GM18507 (cell line): ENCODE measurements at regions not wholly inside any gene's neighbourhood (a gene's known extent, or its start where the extent isn't known, plus 50 kb on each side); places are given as distances from the start of the nearest gene placed in this dataset.

Experiments used
- DNase-seq: peaks from one replicate; pipeline ENCODE4 v3.0.0; 2011; ENCODE audit warnings: low read depth; ENCODE audit not compliant: insufficient read length; ENCODE audit errors: extremely low spot score
- FAIRE-seq: peaks from 2 replicates; lab custom pipeline; 2011; peaks lifted over from hg19 to GRCh38; lab: Jason Lieb, UNC

DNA sequence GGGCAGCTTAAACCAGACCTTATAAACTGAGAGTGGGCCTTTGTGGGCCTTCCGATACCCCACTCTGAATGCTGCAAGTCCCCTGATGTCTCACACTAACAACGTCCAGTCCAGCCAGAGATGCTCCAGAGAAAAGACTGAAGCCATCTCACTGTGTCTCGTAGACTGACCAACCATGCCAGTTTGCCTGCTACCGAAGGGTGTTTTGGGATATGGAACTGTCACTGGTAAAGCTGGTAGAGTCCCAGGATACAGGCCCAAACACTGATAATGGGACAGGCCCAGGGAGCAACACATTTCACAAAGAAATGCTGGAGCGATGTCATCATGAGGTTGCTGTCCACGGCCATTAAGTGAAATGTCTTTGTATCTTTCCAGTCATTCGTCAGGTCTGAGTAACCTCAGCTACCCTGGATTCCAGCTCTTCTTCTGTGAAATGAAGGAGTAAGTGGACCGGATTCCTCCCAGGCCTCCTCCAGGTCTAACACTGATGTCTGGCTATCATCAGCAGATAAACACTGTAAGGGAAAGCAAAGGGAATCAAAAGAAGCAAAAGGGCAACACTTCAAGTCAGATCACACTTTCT is 81.6 kb downstream of the SLC5A7 start:
- FAIRE-seq (no peak), DNase-seq (no peak)

- no peak for DNase-seq
- no peak for FAIRE-seq
These were observed 83.4 kb downstream of the SLC5A7 start for GRCh38 chr2:108069515-108070310.

GRCh38 chr2:108073415-108074072 is 87.2 kb downstream of the SLC5A7 start:
- no peak for DNase-seq
- FAIRE-seq = no peak

- FAIRE-seq (no peak), DNase-seq (no peak)
These were observed 87.8 kb downstream of the SLC5A7 start for GRCh38 chr2:108074150-108074549.

DNA sequence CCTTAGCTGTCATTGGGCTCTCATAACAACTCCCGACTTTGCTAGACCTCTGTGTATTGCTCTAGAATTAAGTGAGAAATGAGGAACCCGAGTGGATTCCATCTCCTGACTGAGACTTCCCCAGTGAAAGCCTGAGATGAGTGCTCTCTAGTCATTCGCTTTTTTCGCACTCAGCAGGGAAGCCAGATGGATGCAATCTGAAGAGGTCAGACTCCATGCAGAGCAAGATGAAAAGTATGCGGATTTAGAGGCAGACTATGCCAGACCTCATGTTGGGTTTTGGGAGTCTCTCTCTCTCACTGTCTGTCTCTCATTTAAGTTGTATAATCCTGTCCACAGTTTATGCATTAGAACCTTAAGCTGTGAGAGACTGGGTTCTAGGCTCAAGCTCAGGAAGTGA is 88.6 kb downstream of the SLC5A7 start:
- no peak for FAIRE-seq

DNA sequence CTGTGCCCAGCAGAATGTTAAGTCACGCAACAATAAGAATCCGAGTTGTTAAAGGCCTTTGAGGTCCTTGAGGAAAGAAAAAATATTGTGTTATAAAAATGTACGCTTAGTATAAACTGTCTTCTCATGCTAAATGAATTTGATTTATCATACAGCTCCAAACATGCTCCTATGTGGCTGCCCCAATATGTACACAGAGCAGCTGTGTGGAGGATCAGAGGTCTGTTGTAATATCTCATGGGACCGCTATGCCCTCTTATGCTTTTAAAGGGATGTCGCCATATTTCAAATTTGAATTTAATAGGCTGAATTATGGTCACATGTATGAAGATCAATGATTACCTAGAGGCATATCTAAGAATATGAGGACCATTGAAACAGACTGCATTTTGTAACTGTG is 90.2 kb downstream of the SLC5A7 start:
- DNase-seq (no peak), FAIRE-seq (no peak)

More for the DNA sequence above, 88.6 kb downstream of the SLC5A7 start:
- no peak for DNase-seq

DNA sequence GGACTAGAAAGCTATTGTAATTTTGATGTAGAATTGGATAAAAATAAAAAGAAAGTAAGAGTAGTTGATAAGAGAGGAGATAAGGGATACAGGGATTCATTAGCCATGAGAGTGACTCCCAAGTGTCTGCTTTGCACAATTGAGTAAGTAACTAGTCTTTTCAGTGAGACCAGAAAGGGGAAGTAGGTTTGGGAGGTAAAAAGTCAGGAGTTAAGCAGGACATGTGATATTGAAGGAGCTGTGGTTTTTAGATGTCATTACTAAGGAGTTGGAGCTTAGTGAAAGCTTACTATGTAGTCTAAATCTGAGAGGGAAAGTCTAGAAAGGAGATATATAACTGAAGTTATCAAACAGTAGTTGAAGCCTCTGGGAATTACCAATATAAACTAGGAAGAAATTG is 93.4 kb downstream of the SLC5A7 start:
- no peak for DNase-seq
- no peak for FAIRE-seq

GRCh38 chr2:108080177-108080576 is 93.9 kb downstream of the SLC5A7 start:
- DNase-seq = no peak
- FAIRE-seq = no peak

- DNase-seq = no peak
- no peak for FAIRE-seq
These were observed 96.7 kb downstream of the SLC5A7 start for GRCh38 chr2:108082978-108083377.

DNA sequence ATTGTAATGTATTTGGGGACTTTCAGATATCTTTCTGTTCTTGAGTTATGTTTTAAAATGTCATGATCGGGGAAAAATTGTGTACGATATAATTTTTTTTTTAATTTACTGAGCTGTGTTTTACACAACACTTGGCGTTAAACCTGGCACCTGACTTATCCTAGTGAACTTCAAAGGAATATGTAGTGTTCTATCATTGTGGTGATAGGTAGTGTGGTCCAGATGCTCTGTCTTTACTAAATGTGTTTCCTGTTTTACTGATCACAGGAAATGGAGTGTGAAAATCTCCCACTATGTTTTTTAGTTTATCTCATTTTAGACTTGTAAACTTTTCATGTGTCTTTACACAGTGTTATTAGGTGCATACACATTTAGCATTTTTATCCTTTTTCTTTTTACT is 98.0 kb downstream of the SLC5A7 start:
- no peak for FAIRE-seq
- no peak for DNase-seq

DNA sequence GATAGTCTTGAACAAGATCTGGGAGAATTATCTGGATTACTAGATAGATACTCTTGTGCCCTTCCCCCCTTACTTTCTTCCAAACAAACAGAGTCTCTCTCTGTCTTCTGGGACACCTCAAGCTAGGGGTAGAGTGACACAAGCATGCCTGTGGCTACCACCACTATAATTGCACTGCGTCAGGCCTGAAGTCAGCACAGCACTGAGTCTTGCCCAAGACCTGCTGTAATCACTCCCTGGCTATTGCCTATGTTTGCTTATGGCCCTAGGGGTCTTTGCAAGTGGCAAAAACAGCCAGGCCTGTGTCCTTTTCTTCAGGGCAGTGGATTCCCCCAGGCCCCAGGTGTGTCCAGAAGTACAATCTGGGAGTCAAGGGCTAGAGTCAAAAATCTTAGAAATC is 106.6 kb downstream of the SLC5A7 start:
- no peak for FAIRE-seq
- DNase-seq = no peak

DNA sequence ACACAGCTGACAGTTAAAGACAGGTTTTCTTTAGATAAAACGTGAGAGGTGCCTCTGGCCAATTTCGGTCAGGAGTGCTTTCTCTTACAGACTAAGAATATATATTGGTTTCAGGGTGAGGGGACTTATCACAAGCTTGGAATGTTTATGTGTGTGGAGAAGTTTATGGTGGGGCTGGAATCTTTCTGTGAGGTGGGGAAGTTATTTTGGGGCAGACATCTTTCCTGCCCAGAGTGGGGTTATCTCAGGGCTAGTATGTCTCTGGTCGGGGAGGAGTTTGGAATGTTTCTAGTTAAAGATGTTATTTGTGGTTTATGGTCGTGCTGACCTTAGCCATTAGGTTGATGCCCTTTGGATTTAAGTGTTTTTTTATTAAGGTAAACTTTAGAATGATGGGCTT is 115.2 kb downstream of the SLC5A7 start:
- FAIRE-seq (no peak), DNase-seq (no peak)

- DNase-seq (no peak), FAIRE-seq (no peak)
These were observed 120.4 kb downstream of the SLC5A7 start for GRCh38 chr2:108106731-108107130.

- FAIRE-seq (no peak), DNase-seq (no peak)
These were observed 125.6 kb downstream of the SLC5A7 start for GRCh38 chr2:108111936-108112335.

GRCh38 chr2:108115868-108116267 is 123.9 kb upstream of the SULT1C3 start:
- FAIRE-seq = no peak

GRCh38 chr2:108118996-108119395 is 120.8 kb upstream of the SULT1C3 start:
- FAIRE-seq = no peak
- no peak for DNase-seq

More at GRCh38 chr2:108115868-108116267, 123.9 kb upstream of the SULT1C3 start:
- DNase-seq = no peak

DNA sequence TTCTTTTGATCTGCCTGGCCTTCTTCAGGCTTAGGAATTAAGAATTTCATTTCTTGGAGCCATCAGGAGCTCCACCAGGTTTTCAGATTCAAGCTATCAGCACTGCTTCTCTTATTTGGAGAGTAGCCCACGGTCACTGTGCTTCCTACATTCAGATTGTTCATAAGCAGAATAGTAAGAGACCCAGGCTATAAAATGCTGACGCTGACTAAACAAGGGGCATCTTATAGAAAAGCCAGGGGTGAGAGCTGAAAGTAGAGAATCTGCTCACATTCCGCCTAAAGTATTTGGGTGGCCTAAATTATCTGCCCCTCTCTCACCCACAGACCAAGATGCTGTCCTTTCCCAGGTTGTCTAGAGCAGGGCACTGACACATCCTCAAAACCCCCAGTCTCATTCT is 120.3 kb upstream of the SULT1C3 start:
- FAIRE-seq (no peak), DNase-seq (no peak)

- FAIRE-seq = no peak
These were observed 114.9 kb upstream of the SULT1C3 start for GRCh38 chr2:108124736-108125495.

GRCh38 chr2:108125581-108125980 is 114.2 kb upstream of the SULT1C3 start:
- DNase-seq (no peak), FAIRE-seq (no peak)

More at GRCh38 chr2:108124736-108125495, 114.9 kb upstream of the SULT1C3 start:
- DNase-seq = no peak

- DNase-seq = no peak
- no peak for FAIRE-seq
These were observed 111.5 kb upstream of the SULT1C3 start for GRCh38 chr2:108128249-108128648.
